ENCODE measurements at regions not wholly inside any gene's neighbourhood (a gene's known extent, or its start where the extent isn't known, plus 50 kb on each side); places are given as distances from the start of the nearest gene placed in this dataset.

GRCh38 chr6:165829376-165829775 lies 166.3 kb upstream of the PDE10A start:
- TF ChIP-seq CTCF (IDR thresholded peaks at IDR 0.05) (no peak), POLR2A (IDR thresholded peaks at IDR 0.05) (no peak), EP300 (IDR thresholded peaks at IDR 0.05) (no peak), POLR2AphosphoS5 (IDR thresholded peaks at IDR 0.05) (no peak)
